ENCODE measurements at regions not wholly inside any gene's neighbourhood (a gene's known extent, or its start where the extent isn't known, plus 50 kb on each side); places are given as distances from the start of the nearest gene placed in this dataset.

GRCh38 chr1:194755241-194755994, 1569.0 kb upstream of the B3GALT2 start:
- no peak for TF ChIP-seq CTCF (IDR thresholded peaks at IDR 0.05; ENCODE audit: poor library complexity)
- no peak for TF ChIP-seq EZH2 (IDR thresholded peaks at IDR 0.05; ENCODE audit: borderline replicate concordance)
- no peak for TF ChIP-seq EZH2phosphoT487 (IDR thresholded peaks at IDR 0.05; ENCODE audit: low read depth, severe bottlenecking, unreplicated experiment)
